SK-N-MC (cell line): ENCODE measurements at regions not wholly inside any gene's neighbourhood (a gene's known extent, or its start where the extent isn't known, plus 50 kb on each side); places are given as distances from the start of the nearest gene placed in this dataset.

Source experiments
- EZH2 ChIP-seq: fragments of 200-600 bp; sonication (generic); IDR thresholded peaks from one replicate; pipeline ENCODE4 v1.6.1; 2017; ENCODE audit warnings: antibody characterized with exemption
- POLR2AphosphoS5 ChIP-seq: IDR thresholded peaks from 2 replicates; pipeline ENCODE4 v1.6.1; 2012; ENCODE audit warnings: mild to moderate bottlenecking, low read depth, low read length, borderline replicate concordance

GRCh38 chr3:118108201-118108600, 926.4 kb downstream of the IGSF11 start:
- TF ChIP-seq EZH2 (no peak), POLR2AphosphoS5 (no peak)
